ENCODE measurements at regions not wholly inside any gene's neighbourhood (a gene's known extent, or its start where the extent isn't known, plus 50 kb on each side); places are given as distances from the start of the nearest gene placed in this dataset.

- DNase-seq (no peak), ATAC-seq (no peak)
- intact Hi-C loops (cut with DNase I) = no loop called here
Observed at GRCh38 chr22:22740560-22741276, 96.3 kb downstream of the GGTLC2 start.

GRCh38 chr22:22741843-22742242 is 97.4 kb downstream of the GGTLC2 start:
- intact Hi-C loops (cut with DNase I) = no loop called here
- no peak for ATAC-seq
- no peak for DNase-seq

DNA sequence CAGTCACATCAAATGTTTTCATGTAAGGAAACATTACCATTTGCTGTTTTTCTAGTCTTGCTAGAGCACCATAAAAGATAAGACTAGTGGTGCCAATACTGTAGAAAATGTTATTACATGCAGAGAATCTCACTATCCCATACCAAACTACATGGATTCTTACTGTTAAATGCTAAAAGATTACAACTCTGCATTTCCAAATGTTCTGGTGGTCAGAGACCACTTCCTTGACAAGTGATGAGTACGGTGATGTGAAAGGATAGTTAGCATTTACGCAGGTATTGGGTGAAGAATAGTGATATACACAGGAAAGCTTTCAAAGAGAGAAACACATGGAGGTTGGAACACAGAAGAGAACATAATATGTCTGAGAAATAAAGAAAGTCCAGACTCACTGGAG is 98.2 kb downstream of the GGTLC2 start:
- intact Hi-C loops (cut with DNase I) = no loop called here
- DNase-seq (no peak), ATAC-seq (no peak)

DNA sequence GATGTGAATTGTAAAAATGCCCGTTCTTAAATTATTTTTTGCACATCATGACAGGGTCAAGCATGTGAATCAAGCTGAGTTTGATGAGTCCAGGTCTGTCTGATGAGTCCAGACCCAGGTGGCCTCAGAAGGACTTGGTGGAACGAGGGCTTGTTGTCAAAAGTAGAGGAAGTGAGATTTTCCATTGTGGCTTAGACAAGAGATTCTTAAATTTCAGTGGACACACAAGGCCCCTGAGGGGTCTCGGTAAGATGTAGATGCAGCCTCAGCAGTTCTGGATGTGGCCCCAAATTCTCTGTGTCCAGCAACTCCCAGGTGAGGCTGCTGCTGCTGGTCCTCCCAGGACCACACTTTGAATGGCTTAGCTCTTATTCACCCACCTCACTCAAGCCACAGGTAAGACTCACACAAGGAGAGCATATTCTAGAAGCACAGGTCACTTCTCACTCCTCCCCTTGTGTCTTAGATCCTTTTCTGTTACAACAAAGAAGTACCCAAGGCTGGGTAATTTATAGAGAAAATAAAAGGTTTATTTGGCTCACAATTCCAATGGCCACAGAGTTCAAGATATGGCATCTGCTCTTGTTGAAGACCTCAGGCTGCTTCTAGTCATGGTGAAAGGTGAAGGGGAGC is 98.8 kb downstream of the GGTLC2 start:
- intact Hi-C loops (cut with DNase I) = no loop called here

GRCh38 chr22:22744412-22745224 is 100.2 kb downstream of the GGTLC2 start:
- intact Hi-C loops (cut with DNase I) = no loop called here
- ATAC-seq (no peak), DNase-seq (no peak)

More for the DNA sequence above, 98.8 kb downstream of the GGTLC2 start:
- DNase-seq (no peak), ATAC-seq (no peak)

DNA sequence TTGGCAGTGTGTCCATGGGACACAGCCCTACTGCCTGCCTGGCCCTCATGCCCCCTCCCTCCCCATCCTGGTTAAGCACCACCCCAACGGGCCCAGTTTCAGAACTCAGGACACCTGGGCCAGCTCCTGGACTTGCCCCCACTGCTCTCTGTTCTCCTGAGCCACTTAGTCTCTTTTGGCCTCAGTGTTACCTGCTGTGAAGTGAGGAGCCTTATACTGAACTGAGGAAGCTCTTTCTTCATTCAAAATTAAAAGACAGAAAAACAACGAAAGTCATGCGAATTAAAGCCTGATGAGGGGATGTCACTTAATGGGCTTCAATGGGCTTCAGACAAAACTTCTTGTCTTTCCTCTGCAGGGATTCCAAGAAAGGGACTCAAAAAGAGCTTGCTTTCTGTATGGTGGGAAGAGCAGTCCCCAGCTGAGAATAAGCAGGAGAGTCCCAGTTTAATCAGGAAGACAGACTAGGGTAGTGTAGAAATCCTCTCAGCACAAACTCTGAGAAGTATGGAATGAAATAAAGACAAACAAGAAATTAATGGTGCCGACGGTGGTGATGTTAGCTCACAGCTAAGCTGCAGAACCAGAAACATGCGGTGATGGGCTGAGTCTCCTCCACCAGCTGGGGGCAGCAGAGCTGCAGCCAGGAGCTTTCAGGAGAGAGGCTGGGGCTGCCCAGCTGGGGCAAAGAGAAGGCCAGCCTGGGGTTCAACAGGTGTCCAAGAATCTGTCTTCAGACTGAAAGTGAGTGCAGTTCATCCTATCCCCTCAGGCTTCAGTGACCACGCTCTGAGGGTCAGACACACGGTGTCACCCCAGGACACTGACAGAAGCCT is 101.0 kb downstream of the GGTLC2 start:
- no peak for DNase-seq
- intact Hi-C loops (cut with DNase I) = no loop called here
- ATAC-seq = peak in 1 of 2 donors; percentile 42

GRCh38 chr22:22746061-22746962 is 101.9 kb downstream of the GGTLC2 start:
- intact Hi-C loops (cut with DNase I) = no loop called here
- no peak for ATAC-seq
- DNase-seq = no peak

DNA sequence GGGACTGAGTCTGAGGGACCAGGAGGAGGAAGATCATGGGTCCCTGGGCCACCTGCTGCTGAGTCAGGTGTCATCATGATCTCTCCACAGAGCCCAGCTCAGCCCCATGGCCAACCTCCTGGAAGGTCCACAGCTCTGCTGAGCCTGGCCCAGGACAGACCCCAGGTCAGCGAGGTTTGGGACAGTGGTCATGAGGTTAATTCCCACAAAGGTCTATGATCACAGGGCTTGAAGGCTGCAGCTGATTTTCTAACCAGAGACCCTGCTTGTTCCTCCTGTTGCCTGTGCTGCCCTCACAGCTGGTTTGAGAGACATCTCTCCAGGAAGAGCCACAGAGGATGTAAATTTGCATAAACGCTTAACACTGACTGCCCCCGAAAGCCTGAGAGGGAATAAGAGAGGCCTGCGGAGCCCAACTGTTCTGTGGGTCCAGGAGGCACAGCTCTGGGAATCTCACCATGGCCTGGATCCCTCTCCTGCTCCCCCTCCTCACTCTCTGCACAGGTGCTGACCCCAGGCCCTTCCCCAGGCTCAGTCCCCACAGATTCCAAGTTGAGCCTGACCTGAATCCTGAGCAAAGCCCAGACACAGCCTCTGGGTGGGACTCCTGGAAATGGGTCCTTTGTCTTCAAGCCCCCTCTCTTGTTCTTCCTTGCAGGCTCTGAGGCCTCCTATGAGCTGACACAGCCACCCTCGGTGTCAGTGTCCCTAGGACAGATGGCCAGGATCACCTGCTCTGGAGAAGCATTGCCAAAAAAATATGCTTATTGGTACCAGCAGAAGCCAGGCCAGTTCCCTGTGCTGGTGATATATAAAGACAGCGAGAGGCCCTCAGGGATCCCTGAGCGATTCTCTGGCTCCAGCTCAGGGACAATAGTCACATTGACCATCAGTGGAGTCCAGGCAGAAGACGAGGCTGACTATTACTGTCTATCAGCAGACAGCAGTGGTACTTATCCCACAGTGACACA is 102.8 kb downstream of the GGTLC2 start:
- ATAC-seq = no peak
- intact Hi-C loops (cut with DNase I) = no loop called here
- no peak for DNase-seq

- peak; percentile 65 to 80 for ATAC-seq
- intact Hi-C loops (cut with DNase I) = no loop called here
- no peak for DNase-seq
Observed at GRCh38 chr22:22748297-22748743, 103.9 kb downstream of the GGTLC2 start.

DNA sequence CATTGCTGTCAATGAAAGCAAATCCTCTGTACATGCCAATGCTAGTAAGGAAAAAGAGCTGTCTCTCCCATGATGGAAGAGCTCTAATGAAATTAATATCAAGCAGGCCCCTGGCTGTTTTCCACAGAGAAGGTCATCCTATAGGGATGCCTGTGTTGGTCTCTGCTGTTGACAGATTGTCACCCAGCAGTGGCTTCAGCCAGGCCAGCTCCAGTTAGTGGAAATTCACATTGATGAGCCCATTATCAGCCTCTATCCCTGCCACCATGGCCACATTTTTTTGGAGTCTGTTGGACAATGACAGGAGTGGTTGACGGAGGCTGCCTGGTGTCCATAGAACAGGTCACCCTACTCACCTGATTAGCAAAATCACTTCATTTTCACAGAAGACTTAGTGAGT is 104.3 kb downstream of the GGTLC2 start:
- no peak for DNase-seq
- ATAC-seq = no peak
- intact Hi-C loops (cut with DNase I) = no loop called here

- ATAC-seq (peak in 1 of 2 donors; percentile 63), DNase-seq (no peak)
- intact Hi-C loops (cut with DNase I) = no loop called here
Observed at GRCh38 chr22:22749167-22749758, 104.8 kb downstream of the GGTLC2 start.

DNA sequence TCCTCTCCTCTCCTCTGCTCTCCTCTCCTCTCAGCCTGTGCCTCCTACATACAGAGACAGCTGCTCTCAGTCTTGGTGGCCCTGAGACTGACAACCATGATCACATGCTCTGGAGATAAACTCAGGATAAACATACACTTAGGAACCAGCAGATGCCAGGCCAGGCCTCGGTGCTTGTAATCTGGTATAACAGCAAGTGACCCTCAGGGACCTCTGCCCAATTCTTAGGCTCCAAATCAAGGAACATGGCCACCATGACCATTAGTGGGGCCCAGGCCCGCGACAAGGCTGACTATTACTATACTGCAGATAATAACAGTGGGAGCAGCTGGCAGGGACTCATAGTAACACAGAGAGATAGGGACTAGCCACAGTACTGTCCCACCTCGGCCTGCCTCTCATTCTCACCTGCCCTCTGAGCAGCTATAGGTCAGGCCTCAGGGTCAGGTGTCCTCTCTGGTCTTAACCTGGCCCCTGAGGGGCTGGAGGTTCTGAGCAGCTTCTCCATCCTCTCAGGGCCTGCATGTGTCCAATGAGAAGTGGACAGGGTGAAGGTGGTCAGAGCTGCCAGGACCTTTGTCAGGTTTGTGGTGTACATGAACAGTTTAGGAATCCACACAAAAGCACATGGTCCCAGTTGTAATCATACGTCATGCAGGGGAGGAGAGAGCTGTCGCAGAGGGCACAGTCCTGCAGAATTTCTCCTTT is 106.1 kb downstream of the GGTLC2 start:
- no peak for ATAC-seq
- intact Hi-C loops (cut with DNase I) = no loop called here

DNA sequence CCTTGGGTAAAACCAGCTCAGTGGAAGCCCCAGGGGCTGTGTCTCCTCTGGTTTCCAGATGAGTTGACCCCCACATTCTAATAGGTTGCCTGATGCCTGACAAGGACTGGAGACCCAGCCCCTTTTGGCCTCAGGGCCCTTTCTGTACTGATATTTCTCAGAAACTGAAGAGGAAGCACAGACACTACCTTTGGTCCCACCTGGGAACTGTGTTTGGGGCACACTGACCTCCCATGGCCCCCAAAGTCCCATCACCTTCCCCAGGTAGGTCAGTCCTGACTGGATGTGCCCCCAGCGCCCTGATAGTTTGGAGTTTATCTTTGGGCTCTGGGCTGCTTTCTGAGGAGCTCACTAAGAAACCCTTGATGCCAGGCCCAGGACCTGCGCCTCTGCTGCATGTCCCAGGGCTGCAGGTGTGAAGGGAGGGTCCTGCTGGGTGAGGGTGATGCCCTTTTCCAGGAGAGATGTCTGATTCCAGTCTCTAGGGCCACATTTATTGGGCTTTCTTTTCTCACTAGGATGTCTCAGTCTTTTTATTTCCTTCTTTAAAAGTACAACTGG is 106.7 kb downstream of the GGTLC2 start:
- no peak for DNase-seq
- intact Hi-C loops (cut with DNase I) = no loop called here
- no peak for ATAC-seq

More for the DNA sequence above, 106.1 kb downstream of the GGTLC2 start:
- DNase-seq = no peak

- intact Hi-C loops (cut with DNase I) = no loop called here
- DNase-seq (no peak), ATAC-seq (no peak)
Observed at GRCh38 chr22:22752199-22752555, 107.8 kb downstream of the GGTLC2 start.

DNA sequence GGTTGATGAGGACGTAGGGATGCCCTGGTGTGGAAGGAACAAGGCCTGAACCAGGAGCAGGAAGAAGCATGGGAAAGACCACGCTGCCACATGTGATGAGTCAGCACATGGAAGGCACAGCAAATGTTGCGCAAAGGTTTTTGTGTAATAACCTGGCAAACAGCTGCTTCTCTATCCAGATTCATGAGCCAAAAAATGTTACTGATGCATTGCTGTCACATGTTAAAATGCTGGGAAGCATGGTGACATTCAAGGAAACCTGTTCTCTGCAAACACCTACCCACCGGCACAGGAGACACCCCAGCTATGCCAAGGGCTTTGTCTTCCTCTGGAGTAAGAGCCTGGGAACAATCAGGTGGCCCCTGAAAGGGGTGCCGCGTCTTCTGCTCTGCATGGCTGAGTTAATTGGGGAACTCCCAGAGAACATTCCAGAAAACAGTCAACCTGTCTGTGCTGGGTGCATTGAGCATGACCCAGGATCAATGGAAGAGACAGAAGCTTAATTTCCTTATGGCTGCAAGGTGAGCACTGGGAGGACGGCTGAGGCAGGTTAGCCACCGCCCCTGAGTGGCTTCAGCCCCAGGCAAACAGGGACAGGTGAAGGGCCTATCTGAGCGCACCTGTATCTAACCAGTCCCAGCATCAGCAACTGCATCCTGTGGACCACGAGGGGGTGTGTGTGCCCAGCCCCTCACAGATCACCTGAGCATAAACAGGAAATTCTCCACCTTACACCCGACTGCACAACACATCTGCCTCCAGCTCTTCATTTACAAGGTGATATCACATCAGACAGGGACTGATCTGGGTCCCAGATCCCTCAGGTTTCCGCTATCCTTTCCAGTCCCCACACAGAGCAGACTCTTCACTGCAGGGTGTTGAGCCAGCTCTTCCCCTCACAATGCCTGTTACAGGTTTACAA is 108.4 kb downstream of the GGTLC2 start:
- ATAC-seq = peak; percentile 33 to 50
- intact Hi-C loops (cut with DNase I) = no loop called here
- peak; percentile 47 for DNase-seq

Measured in left cardiac atrium (tissue), 4 donors.